Left lung (tissue), 4 donors: ENCODE measurements at regions not wholly inside any gene's neighbourhood (a gene's known extent, or its start where the extent isn't known, plus 50 kb on each side); places are given as distances from the start of the nearest gene placed in this dataset.
"Not testable (repeated sequence)": the region's sequence is repeated elsewhere in the genome, so short reads cannot be mapped to it uniquely, and the experiment has no call there.

Experiments
- ATAC-seq: fragments of 200-7000 bp; cut with Tn5 transposase; one replicate; pipeline ENCODE4 v1.9.1; 2020; ENCODE audit warnings: moderate library complexity
- DNase-seq, 4 donors: peaks; one replicate each; pipeline ENCODE4 v3.0.0-alpha.2; 2013 to 2020
- H3K27ac ChIP-seq, 2 donors: fragments of 200-600 bp; sonication (generic) in 1 of 2; one replicate each; pipeline versions ENCODE4 v1.5.0 to v1.8.0; 2020 to 2021
- H3K27me3 ChIP-seq, 2 donors: fragments of 200-600 bp; sonication (generic) in 1 of 2; one replicate each; pipeline versions ENCODE4 v1.5.0 to v1.8.0; 2020 to 2021
- H3K36me3 ChIP-seq, 2 donors: fragments of 200-600 bp; sonication (generic) in 1 of 2; one replicate each; pipeline versions ENCODE4 v1.5.0 to v1.8.0; 2020 to 2021
- H3K4me1 ChIP-seq, 2 donors: fragments of 200-600 bp; one replicate each; pipeline ENCODE4 v1.8.0; 2021
- H3K4me3 ChIP-seq, 2 donors: fragments of 200-600 bp; sonication (generic) in 1 of 2; one replicate each; pipeline versions ENCODE4 v1.5.0 to v1.8.0; 2020 to 2021; ENCODE audit warnings: mild to moderate bottlenecking in 1 of 2
- H3K9me3 ChIP-seq, 2 donors: fragments of 200-600 bp; sonication (generic) in 1 of 2; one replicate each; pipeline versions ENCODE4 v1.5.0 to v1.8.0; 2020 to 2021
- intact Hi-C, 2 donors: fragments of 100-400 bp; cut with DNase I; formaldehyde crosslinking; loops; one replicate each; pipeline versions ENCODE4 v1.11.2 to v1.14.2; 2022
- TF ChIP-seq, protein P1 (sequence below), 2 donors: fragments of 200-600 bp; sonication (generic) in 1 of 2; IDR thresholded peaks; one replicate each; pipeline versions ENCODE4 v1.5.0 to v1.8.0; 2021; ENCODE audit warnings: antibody characterized with exemption in 2 of 2
- donor health status: DM: no; HTN: yes; CAD: no.
- donor health status: DM: no; HTN: no; CAD: no.

DNA sequence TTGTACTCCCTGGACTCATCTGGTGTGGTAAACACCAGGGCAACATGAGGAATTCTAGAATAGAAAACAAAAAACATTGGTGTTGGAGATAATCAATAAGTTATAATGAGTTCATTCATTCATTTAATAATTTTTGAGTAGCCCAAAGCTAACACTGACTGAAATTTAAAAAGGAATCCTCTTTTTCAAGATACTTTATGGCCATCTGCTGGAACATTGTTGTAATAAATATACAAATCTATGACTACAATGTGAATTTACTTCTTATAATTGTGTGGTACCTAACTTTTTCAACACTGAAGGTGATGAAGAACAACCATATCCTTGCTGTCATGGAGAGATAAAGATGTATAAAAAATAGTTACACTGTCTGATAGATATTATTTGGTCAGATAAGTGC lies 687.3 kb upstream of the MIS18BP1 start:
- intact Hi-C loops = no loop called here
- no peak for DNase-seq
- H3K4me1 ChIP-seq = no peaks in the 10 kb centered on the region
- H3K4me3 ChIP-seq = no peak overlapping the region
- no peaks in the 10 kb centered on the region for H3K27me3 ChIP-seq
- TF ChIP-seq, protein P1, sequence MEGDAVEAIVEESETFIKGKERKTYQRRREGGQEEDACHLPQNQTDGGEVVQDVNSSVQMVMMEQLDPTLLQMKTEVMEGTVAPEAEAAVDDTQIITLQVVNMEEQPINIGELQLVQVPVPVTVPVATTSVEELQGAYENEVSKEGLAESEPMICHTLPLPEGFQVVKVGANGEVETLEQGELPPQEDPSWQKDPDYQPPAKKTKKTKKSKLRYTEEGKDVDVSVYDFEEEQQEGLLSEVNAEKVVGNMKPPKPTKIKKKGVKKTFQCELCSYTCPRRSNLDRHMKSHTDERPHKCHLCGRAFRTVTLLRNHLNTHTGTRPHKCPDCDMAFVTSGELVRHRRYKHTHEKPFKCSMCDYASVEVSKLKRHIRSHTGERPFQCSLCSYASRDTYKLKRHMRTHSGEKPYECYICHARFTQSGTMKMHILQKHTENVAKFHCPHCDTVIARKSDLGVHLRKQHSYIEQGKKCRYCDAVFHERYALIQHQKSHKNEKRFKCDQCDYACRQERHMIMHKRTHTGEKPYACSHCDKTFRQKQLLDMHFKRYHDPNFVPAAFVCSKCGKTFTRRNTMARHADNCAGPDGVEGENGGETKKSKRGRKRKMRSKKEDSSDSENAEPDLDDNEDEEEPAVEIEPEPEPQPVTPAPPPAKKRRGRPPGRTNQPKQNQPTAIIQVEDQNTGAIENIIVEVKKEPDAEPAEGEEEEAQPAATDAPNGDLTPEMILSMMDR (IDR thresholded peaks at IDR 0.05) = no peak
- H3K27ac ChIP-seq = no peak overlapping the region
- peaks cover 0 to 4% of the 10 kb centered on the region in 2 donors for H3K9me3 ChIP-seq
- no peaks in the 10 kb centered on the region for H3K36me3 ChIP-seq
- no peak for ATAC-seq

DNA sequence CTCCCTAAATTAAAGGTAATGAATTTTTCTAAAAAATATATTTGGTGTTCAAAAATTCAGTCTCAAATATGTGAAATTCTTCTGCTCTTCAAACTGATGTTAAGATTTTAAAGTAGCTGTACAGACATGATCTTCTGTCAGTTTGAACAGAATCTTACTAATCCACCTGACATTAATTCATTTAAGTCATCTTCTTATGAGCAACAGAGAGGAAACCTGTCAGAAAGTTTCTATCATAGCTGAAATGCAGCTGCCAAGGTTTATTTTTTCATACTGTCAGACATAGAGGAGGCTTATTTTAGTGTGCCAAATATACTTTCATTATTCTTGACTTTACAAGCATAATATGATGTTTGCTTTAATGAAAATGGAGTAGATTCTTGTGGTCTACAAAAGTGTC lies 686.6 kb upstream of the MIS18BP1 start:
- Histone ChIP-seq H3K36me3 (no peaks in the 10 kb centered on the region), H3K27me3 (no peaks in the 10 kb centered on the region), H3K27ac (no peak overlapping the region), H3K9me3 (peaks cover 0 to 7% of the 10 kb centered on the region in 2 donors), H3K4me1 (no peaks in the 10 kb centered on the region), H3K4me3 (no peak overlapping the region)
- ATAC-seq (no peak), DNase-seq (no peak)
- intact Hi-C loops = no loop called here
- TF ChIP-seq, protein P1 (IDR thresholded peaks at IDR 0.05) = no peak

DNA sequence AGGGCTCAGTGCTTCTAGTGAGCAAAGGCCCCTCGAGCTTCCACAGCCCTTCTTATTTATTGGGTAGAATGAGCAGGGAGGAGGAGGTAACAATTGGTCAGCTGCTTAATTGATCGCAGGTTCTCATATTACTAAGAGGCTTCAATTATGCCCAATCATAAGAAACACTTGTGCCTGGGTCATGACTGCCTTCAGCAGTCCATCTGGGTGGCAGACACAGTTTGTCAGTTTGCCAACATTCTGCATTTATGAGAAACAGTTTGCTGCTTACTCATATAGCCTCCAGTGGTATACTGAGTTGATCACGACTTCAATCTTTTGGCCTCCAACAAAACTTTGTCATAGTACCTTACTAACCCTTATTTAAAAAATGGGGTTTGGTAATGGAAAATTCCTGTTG lies 667.0 kb upstream of the MIS18BP1 start:
- H3K4me3 ChIP-seq, intact Hi-C loops, H3K27ac ChIP-seq, H3K4me1 ChIP-seq, H3K36me3 ChIP-seq, H3K27me3 ChIP-seq, ATAC-seq, DNase-seq: not testable (repeated sequence)
- peaks cover 0 to 11% of the 10 kb centered on the region in 2 donors for H3K9me3 ChIP-seq

DNA sequence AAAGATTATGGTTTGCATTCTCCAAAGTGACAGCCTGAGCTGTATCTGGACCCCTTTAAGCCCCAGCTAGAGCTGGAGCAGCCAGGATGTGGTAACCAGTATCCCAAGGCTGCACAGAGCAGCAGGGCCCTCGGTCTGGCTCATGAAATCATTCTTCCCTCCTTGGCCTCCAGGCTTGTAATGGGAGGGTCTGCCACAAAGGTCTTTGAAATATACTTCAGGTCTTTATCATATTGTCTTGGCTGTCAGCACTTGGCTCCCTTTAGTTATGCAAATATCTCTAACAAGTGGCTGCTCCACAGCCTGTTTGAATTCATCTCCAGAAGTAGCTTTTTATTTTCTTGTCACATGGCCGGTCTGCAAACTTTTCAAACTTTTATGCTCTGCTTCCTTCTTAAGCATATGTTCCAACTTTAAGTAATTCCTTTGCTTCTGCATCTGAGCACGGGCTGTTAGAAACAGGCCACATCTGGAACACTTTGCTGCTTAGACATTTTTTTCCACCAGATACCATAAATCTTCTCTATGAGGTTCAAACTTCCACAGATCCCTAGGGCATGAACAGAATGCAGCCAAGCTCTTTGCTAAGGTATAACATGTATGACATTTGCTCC lies 663.4 kb upstream of the MIS18BP1 start:
- H3K27me3 ChIP-seq = no peaks in the 10 kb centered on the region
- no peaks in the 10 kb centered on the region for H3K36me3 ChIP-seq
- DNase-seq (no peak), ATAC-seq (no peak)
- H3K9me3 ChIP-seq = peaks cover 0 to 36% of the 10 kb centered on the region in 2 donors
- intact Hi-C loops = no loop called here
- H3K4me3 ChIP-seq = no peak overlapping the region
- TF ChIP-seq, protein P1 (IDR thresholded peaks at IDR 0.05) = no peak
- no peaks in the 10 kb centered on the region for H3K4me1 ChIP-seq
- H3K27ac ChIP-seq = no peak overlapping the region

DNA sequence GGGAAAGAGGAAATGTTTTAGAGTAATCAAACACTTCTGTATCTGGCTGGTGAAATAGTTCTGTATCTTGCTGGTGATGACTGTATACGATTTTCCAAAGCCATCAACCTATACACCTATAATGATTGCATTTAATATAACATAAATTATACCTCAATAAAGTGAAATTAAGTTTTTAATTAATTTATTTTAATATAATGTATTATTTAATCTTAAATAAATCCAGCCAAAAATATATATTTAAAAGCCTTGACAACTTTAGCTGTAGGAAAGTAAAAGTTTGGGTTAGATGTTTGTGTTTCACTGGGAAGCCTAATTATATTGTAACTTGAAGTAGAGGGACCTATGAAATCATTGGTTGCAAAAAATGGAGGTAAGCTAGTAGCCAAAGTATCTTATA lies 654.8 kb upstream of the MIS18BP1 start:
- no peak for DNase-seq
- no peak for ATAC-seq
- TF ChIP-seq, protein P1 (IDR thresholded peaks at IDR 0.05) = no peak
- Histone ChIP-seq H3K36me3 (no peaks in the 10 kb centered on the region), H3K27ac (no peak overlapping the region), H3K4me1 (no peaks in the 10 kb centered on the region), H3K4me3 (no peak overlapping the region), H3K9me3 (peaks cover 0 to 26% of the 10 kb centered on the region in 2 donors), H3K27me3 (no peaks in the 10 kb centered on the region)
- intact Hi-C loops = no loop called here

DNA sequence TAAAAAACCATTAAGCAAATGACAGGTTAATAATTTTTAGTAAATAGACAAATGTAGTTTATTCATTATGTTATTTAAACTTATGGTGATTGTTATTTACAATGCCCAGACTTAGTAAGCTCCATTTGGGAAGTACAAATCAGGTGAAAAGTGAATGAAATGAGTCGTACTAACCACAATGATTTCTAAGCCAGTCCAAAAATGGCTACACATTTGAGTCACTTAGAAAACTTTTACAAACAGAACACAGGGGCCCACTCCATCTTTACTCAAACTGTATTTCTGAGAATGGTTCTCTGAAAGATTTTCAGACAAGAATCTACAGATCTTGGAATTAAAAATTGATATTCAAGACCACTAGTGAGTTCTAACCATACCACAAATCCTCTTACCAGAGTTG lies 653.3 kb upstream of the MIS18BP1 start:
- DNase-seq (no peak), ATAC-seq (no peak)
- intact Hi-C loops = no loop called here
- TF ChIP-seq, protein P1 (IDR thresholded peaks at IDR 0.05) = no peak
- Histone ChIP-seq H3K36me3 (no peaks in the 10 kb centered on the region), H3K4me3 (no peak overlapping the region), H3K27ac (no peak overlapping the region), H3K27me3 (no peaks in the 10 kb centered on the region), H3K9me3 (peaks cover 0 to 20% of the 10 kb centered on the region in 2 donors), H3K4me1 (no peaks in the 10 kb centered on the region)
